ENCODE measurements at regions not wholly inside any gene's neighbourhood (a gene's known extent, or its start where the extent isn't known, plus 50 kb on each side); places are given as distances from the start of the nearest gene placed in this dataset.

DNA sequence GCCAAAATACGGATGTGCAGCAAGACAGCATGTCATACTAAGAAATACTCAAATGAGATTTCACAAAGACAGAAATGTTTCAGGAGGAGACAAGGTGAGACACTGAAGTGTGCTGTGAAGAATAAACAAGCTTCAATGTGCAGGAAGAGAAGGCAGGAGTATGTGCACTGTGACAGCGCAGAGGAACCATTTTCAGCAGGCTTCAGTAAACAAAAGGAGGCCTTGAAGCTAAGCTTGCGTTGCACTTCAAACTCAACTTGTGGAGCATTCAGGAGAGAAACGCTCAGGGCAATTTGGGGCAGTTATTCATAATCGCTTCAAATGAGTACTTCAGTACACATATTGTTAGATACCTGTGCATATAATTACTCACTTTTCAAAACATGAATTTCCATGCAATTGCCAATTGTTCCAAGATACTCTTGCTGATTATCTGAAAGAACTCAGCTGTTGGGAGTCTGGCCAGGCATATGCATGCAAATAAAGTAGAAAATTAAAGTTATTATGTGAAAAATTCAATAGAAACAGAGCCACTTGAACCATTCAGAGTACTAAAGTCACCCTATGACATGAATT lies 234.2 kb upstream of the OPRM1 start:
- ChIA-PET CTCF (no interaction called here), POLR2A (ENCODE audit: unreplicated experiment) (no interaction called here)
- no peak overlapping the region for H3K4me2 ChIP-seq (ENCODE audit: low read depth, low read length)
- H3K18ac ChIP-seq (ENCODE audit: low read depth, low read length) = no peak overlapping the region
- H2BK15ac ChIP-seq (ENCODE audit: low read depth, low read length) = no peak overlapping the region
- H4K91ac ChIP-seq (ENCODE audit: insufficient read depth, low read depth, low read length) = no peak overlapping the region
- in situ Hi-C loops (cut with MboI; ENCODE audit: low sequenced_read_pairs) (no loop called here), dilution Hi-C loops (cut with HindIII; ENCODE audit: low sequenced_read_pairs, unreplicated experiment) (no loop called here), intact Hi-C loops (cut with micrococcal nuclease) (no loop called here)
- no TSS peak for BruUV-seq (replicated peaks)
- H3K27ac ChIP-seq (ENCODE audit: insufficient read depth, low read length) = no peak overlapping the region
- no peak overlapping the region for H3K56ac ChIP-seq (ENCODE audit: extremely low read depth, insufficient read depth, low read length)
- no peaks in the 10 kb centered on the region for H3K36me3 ChIP-seq (ENCODE audit: control insufficient read depth, insufficient read depth, low read length)
- no peaks in the 10 kb centered on the region for H3K4me1 ChIP-seq (ENCODE audit: control insufficient read depth, insufficient read depth, low read length)
- H3K79me1 ChIP-seq (ENCODE audit: low read depth in 1 of 2, low read length in 2 of 2) = no peaks in the 10 kb centered on the region
- H3K4ac ChIP-seq (ENCODE audit: low read depth, low read length) = no peak overlapping the region
- H2BK120ac ChIP-seq (ENCODE audit: low read depth, low read length) = no peak overlapping the region
- no peak overlapping the region for H4K5ac ChIP-seq (ENCODE audit: low read depth, low read length)
- no peaks in the 10 kb centered on the region for H3K27me3 ChIP-seq (ENCODE audit: control insufficient read depth, insufficient read depth, low read length)
- no peaks in the 10 kb centered on the region for H4K20me1 ChIP-seq (ENCODE audit: insufficient read depth, low read length)
- WGBS, 2 experiments (ENCODE audit: extremely low coverage in 2 of 2, insufficient read length in 1 of 2) = 57% methylated on average over 2 of the region's 5 CpGs; no CpG with 5 or more reads in 1 of the 2 experiments
- 0 out of 2 replicates have a peak, but pooled peaks cover 4% of the 10 kb centered on the region for H3K9me3 ChIP-seq (ENCODE audit: control insufficient read depth, insufficient read depth, low read length)
- no peak for ATAC-seq (ENCODE audit: low read depth)
- no peak overlapping the region for H3K4me3 ChIP-seq (ENCODE audit: insufficient read depth, low read depth, low read length)
- H3K23ac ChIP-seq (ENCODE audit: low read depth, low read length) = no peak overlapping the region
- no peak for DNase-seq
- no peak overlapping the region for H3K9ac ChIP-seq (ENCODE audit: low read depth, low read length)
- TF ChIP-seq MAFK (IDR thresholded peaks at IDR 0.05; ENCODE audit: low read depth, low read length) (no peak), MXI1 (IDR thresholded peaks at IDR 0.05; ENCODE audit: borderline replicate concordance, low read depth, low read length) (no peak), RFX5 (IDR thresholded peaks at IDR 0.05; ENCODE audit: low read depth, low read length) (no peak), FOS (IDR thresholded peaks at IDR 0.05; ENCODE audit: low read depth, low read length) (no peak), NFE2L2 (IDR thresholded peaks at IDR 0.05; ENCODE audit: low read depth, low read length) (no peak), SMC3 (IDR thresholded peaks at IDR 0.05; ENCODE audit: low read depth, low read length) (no peak), CEBPB (IDR thresholded peaks at IDR 0.05; ENCODE audit: low read depth, low read length) (no peak), RCOR1 (IDR thresholded peaks at IDR 0.05; ENCODE audit: insufficient replicate concordance, low read length) (no peak), CHD1 (IDR thresholded peaks at IDR 0.05; ENCODE audit: low read depth, low read length) (no peak), POLR2A (IDR thresholded peaks at IDR 0.05; ENCODE audit: low read depth, low read length) (no peak), MAZ (IDR thresholded peaks at IDR 0.05; ENCODE audit: borderline replicate concordance, low read depth, low read length) (no peak), BHLHE40 (IDR thresholded peaks at IDR 0.05; ENCODE audit: low read depth, low read length) (no peak), RAD21 (IDR thresholded peaks at IDR 0.05; ENCODE audit: low read length) (no peak)
- TF ChIP-seq, protein P1, sequence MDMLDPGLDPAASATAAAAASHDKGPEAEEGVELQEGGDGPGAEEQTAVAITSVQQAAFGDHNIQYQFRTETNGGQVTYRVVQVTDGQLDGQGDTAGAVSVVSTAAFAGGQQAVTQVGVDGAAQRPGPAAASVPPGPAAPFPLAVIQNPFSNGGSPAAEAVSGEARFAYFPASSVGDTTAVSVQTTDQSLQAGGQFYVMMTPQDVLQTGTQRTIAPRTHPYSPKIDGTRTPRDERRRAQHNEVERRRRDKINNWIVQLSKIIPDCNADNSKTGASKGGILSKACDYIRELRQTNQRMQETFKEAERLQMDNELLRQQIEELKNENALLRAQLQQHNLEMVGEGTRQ (IDR thresholded peaks at IDR 0.05; ENCODE audit: low read depth, low read length) = no peak
- TF ChIP-seq, protein P2, sequence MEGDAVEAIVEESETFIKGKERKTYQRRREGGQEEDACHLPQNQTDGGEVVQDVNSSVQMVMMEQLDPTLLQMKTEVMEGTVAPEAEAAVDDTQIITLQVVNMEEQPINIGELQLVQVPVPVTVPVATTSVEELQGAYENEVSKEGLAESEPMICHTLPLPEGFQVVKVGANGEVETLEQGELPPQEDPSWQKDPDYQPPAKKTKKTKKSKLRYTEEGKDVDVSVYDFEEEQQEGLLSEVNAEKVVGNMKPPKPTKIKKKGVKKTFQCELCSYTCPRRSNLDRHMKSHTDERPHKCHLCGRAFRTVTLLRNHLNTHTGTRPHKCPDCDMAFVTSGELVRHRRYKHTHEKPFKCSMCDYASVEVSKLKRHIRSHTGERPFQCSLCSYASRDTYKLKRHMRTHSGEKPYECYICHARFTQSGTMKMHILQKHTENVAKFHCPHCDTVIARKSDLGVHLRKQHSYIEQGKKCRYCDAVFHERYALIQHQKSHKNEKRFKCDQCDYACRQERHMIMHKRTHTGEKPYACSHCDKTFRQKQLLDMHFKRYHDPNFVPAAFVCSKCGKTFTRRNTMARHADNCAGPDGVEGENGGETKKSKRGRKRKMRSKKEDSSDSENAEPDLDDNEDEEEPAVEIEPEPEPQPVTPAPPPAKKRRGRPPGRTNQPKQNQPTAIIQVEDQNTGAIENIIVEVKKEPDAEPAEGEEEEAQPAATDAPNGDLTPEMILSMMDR (conservative IDR thresholded peaks at IDR 0.05; ENCODE audit: low read depth, low read length) = no peak
- TF ChIP-seq, protein P3, sequence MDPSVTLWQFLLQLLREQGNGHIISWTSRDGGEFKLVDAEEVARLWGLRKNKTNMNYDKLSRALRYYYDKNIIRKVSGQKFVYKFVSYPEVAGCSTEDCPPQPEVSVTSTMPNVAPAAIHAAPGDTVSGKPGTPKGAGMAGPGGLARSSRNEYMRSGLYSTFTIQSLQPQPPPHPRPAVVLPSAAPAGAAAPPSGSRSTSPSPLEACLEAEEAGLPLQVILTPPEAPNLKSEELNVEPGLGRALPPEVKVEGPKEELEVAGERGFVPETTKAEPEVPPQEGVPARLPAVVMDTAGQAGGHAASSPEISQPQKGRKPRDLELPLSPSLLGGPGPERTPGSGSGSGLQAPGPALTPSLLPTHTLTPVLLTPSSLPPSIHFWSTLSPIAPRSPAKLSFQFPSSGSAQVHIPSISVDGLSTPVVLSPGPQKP (IDR thresholded peaks at IDR 0.05; ENCODE audit: borderline replicate concordance, low read depth, low read length) = no peak
- no peak overlapping the region for H2AFZ ChIP-seq (replicated peaks; ENCODE audit: low read length, poor library complexity)
- no peak overlapping the region for H2AK9ac ChIP-seq (replicated peaks; ENCODE audit: low read depth, low read length, poor library complexity)
- no peak overlapping the region for H2BK20ac ChIP-seq (ENCODE audit: low read depth, low read length)
- H3K14ac ChIP-seq (replicated peaks; ENCODE audit: low read depth, low read length) = no peak overlapping the region
- no peak overlapping the region for H2BK5ac ChIP-seq (ENCODE audit: low read depth, low read length, poor library complexity, severe bottlenecking)
- no peak overlapping the region for H2AK5ac ChIP-seq (ENCODE audit: low read depth, low read length)
- no peak overlapping the region for H4K8ac ChIP-seq (ENCODE audit: low read depth in 2 of 2, low read length in 2 of 2)
- H3K9me1 ChIP-seq (ENCODE audit: insufficient read depth, low read length) = no peaks in the 10 kb centered on the region
